Right lobe of liver (tissue), 6 donors: ENCODE measurements at regions not wholly inside any gene's neighbourhood (a gene's known extent, or its start where the extent isn't known, plus 50 kb on each side); places are given as distances from the start of the nearest gene placed in this dataset.

ENCODE experiments used
- ATAC-seq, 4 donors: fragments of 200-7000 bp; cut with Tn5 transposase; one replicate each; pipeline ENCODE4 v1.9.1; 2020; ENCODE audit warnings: mild to moderate bottlenecking in 4 of 4, moderate library complexity in 4 of 4
- DNase-seq, 3 donors: peaks; one replicate each; pipeline ENCODE4 v3.0.0-alpha.2; 2020
- H3K27ac ChIP-seq, 3 donors: fragments of 200-600 bp; one replicate each; pipeline ENCODE4 v1.8.0; 2022
- H3K27me3 ChIP-seq, 2 donors: fragments of 200-600 bp; one replicate each; pipeline ENCODE4 v1.8.0; 2022
- H3K36me3 ChIP-seq, 4 donors: fragments of 200-600 bp; sonication (generic) in 1 of 4; one replicate each; pipeline versions ENCODE4 v1.5.1 to v1.8.0; 2017 to 2022; ENCODE audit warnings: control low read depth in 1 of 4
- H3K4me1 ChIP-seq, 4 donors: fragments of 200-600 bp; sonication (generic) in 1 of 4; one replicate each; pipeline versions ENCODE4 v1.5.1 to v1.8.0; 2017 to 2022; ENCODE audit warnings: control low read depth in 1 of 4
- H3K4me3 ChIP-seq, 3 donors: fragments of 200-600 bp; one replicate each; pipeline ENCODE4 v1.8.0; 2022
- H3K9me3 ChIP-seq, 4 donors: fragments of 200-600 bp; sonication (generic) in 1 of 4; one replicate each; pipeline versions ENCODE4 v1.5.1 to v1.8.0; 2017 to 2022; ENCODE audit warnings: control low read depth in 1 of 4
- CTCF ChIP-seq, 4 donors: fragments of 200-600 bp in 3 of 4; fragments of 450-650 bp in 1 of 4; IDR thresholded peaks; one replicate each; pipeline versions ENCODE4 v1.5.1 to v1.8.0; 2016 to 2022; ENCODE audit warnings: antibody characterized with exemption in 4 of 4, mild to moderate bottlenecking in 2 of 4
- POLR2A ChIP-seq: fragments of 450-650 bp; IDR thresholded peaks from one replicate; pipeline ENCODE4 v1.6.1; 2017; ENCODE audit warnings: antibody characterized with exemption, mild to moderate bottlenecking
- WGBS: methylation state at CpG from one replicate; pipeline ENCODE4 v1.1.6; 2018; ENCODE audit warnings: low coverage, low lambda C conversion rate; ENCODE audit not compliant: insufficient coverage; ENCODE audit errors: missing lambda C conversion rate; 5-methylcytosine and 5-hydroxymethylcytosine counted together
- intact Hi-C, 2 donors: fragments of 100-400 bp; cut with DNase I; formaldehyde crosslinking; loops; one replicate each; pipeline versions ENCODE4 v1.11.2 to v1.14.1; 2022
- donor health status: DM: no; HTN: yes; CAD: no.
- donor health status: DM: no; HTN: no; CAD: no.
- donor health status: DM: no; HTN: no; CAD: no.
- donor health status: DM: no; HTN: yes; CAD: no.
- donor health status: DM: no; HTN: yes; CAD: no.

GRCh38 chr13:52933547-52934210 is 85.2 kb upstream of the PCDH8 start:
- intact Hi-C loops, result no loop called here
- TF ChIP-seq POLR2A (no peak), CTCF (IDR thresholded peaks at IDR 0.05) (no peak)
- H3K27me3 ChIP-seq, result no peaks in the 10 kb centered on the region
- no peaks in the 10 kb centered on the region for H3K4me1 ChIP-seq
- no peaks in the 10 kb centered on the region for H3K36me3 ChIP-seq
- DNase-seq (no peak), ATAC-seq (no peak)
- H3K9me3 ChIP-seq, result no peaks in the 10 kb centered on the region
- 66% methylated on average over 10 of the region's 25 CpGs for WGBS
- H3K4me3 ChIP-seq, result no peak overlapping the region
- no peak overlapping the region for H3K27ac ChIP-seq

GRCh38 chr13:52933099-52933498 is 84.7 kb upstream of the PCDH8 start:
- no peaks in the 10 kb centered on the region for H3K4me1 ChIP-seq
- 51% methylated on average over 5 of the region's 7 CpGs for WGBS
- no peak for TF ChIP-seq CTCF (IDR thresholded peaks at IDR 0.05)
- no peak for TF ChIP-seq POLR2A
- no peak overlapping the region for H3K27ac ChIP-seq
- no peaks in the 10 kb centered on the region for H3K27me3 ChIP-seq
- no peaks in the 10 kb centered on the region for H3K36me3 ChIP-seq
- ATAC-seq, result no peak
- intact Hi-C loops, result no loop called here
- H3K9me3 ChIP-seq, result no peaks in the 10 kb centered on the region
- H3K4me3 ChIP-seq, result no peak overlapping the region
- no peak for DNase-seq

- intact Hi-C loops, result no loop called here
- Histone ChIP-seq H3K4me3 (no peak overlapping the region), H3K4me1 (no peaks in the 10 kb centered on the region), H3K9me3 (no peaks in the 10 kb centered on the region), H3K27ac (no peak overlapping the region), H3K27me3 (no peaks in the 10 kb centered on the region), H3K36me3 (no peaks in the 10 kb centered on the region)
- DNase-seq, result no peak
- WGBS, result 53% methylated on average over 6 of the region's 6 CpGs
- no peak for ATAC-seq
- TF ChIP-seq POLR2A (no peak), CTCF (IDR thresholded peaks at IDR 0.05) (no peak)
Observed at GRCh38 chr13:52932649-52933048, 84.2 kb upstream of the PCDH8 start.

GRCh38 chr13:52931539-52932431 is 83.3 kb upstream of the PCDH8 start:
- intact Hi-C loops, result no loop called here
- ATAC-seq (no peak), DNase-seq (no peak)
- Histone ChIP-seq H3K4me1 (no peaks in the 10 kb centered on the region), H3K9me3 (no peaks in the 10 kb centered on the region), H3K27ac (no peak overlapping the region), H3K27me3 (no peaks in the 10 kb centered on the region), H3K4me3 (no peak overlapping the region), H3K36me3 (no peaks in the 10 kb centered on the region)
- TF ChIP-seq POLR2A, result no peak
- no peak for TF ChIP-seq CTCF (IDR thresholded peaks at IDR 0.05)
- WGBS, result 16% methylated on average over 4 of the region's 4 CpGs
